ENCODE measurements at regions not wholly inside any gene's neighbourhood (a gene's known extent, or its start where the extent isn't known, plus 50 kb on each side); places are given as distances from the start of the nearest gene placed in this dataset.

GRCh38 chr7:53771701-53772100, 736.3 kb downstream of the POM121L12 start:
- TF ChIP-seq Cebpa-rat (IDR thresholded peaks at IDR 0.05) = no peak
- Histone ChIP-seq H3K9me3 (no peaks in the 10 kb centered on the region), H3K4me2 (no peak overlapping the region), H3K36me3 (no peaks in the 10 kb centered on the region), H3K27ac (no peak overlapping the region), H3K27me3 (no peaks in the 10 kb centered on the region), H3K4me3 (no peak overlapping the region), H4K20me1 (no peaks in the 10 kb centered on the region), H3K9ac (no peak overlapping the region), H3K4me1 (no peaks in the 10 kb centered on the region)

DNA sequence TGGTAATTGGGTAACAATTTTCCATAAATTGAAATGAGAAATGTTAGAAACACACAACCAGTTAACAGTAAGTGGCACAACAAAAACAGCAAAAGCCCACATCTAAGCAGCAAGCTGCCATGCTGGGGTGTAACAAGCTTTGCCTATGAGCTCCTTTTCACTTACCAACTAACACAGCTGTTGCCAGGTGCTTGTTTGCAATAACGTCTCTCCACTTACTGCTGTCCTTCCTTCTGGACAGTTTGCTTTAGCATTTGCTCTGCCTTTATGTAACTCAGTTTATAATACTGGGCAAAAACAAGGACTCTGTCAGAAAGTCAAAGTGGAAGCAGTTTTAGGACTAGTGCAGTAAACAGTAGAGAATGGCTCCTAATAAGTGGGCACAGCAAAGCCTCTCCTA, 740.9 kb downstream of the POM121L12 start:
- no peak overlapping the region for H3K27ac ChIP-seq
- no peaks in the 10 kb centered on the region for H3K9me3 ChIP-seq
- no peaks in the 10 kb centered on the region for H3K36me3 ChIP-seq
- no peak overlapping the region for H3K4me3 ChIP-seq
- no peak for TF ChIP-seq Cebpa-rat (IDR thresholded peaks at IDR 0.05)
- no peak overlapping the region for H3K9ac ChIP-seq
- no peaks in the 10 kb centered on the region for H4K20me1 ChIP-seq
- H3K4me1 ChIP-seq = no peaks in the 10 kb centered on the region
- H3K27me3 ChIP-seq = no peaks in the 10 kb centered on the region
- H3K4me2 ChIP-seq = no peak overlapping the region

GRCh38 chr7:53789741-53790140, 752.4 kb upstream of the VSTM2A start:
- H3K9me3 ChIP-seq = peaks cover 13% of the 10 kb centered on the region
- no peaks in the 10 kb centered on the region for H4K20me1 ChIP-seq
- no peak overlapping the region for H3K4me3 ChIP-seq
- H3K27me3 ChIP-seq = no peaks in the 10 kb centered on the region
- H3K27ac ChIP-seq = no peak overlapping the region
- H3K9ac ChIP-seq = no peak overlapping the region
- H3K4me2 ChIP-seq = no peak overlapping the region
- no peaks in the 10 kb centered on the region for H3K36me3 ChIP-seq
- no peaks in the 10 kb centered on the region for H3K4me1 ChIP-seq
- no peak for TF ChIP-seq Cebpa-rat (IDR thresholded peaks at IDR 0.05)

GRCh38 chr7:53794816-53795215, 747.4 kb upstream of the VSTM2A start:
- Histone ChIP-seq H3K36me3 (no peaks in the 10 kb centered on the region), H4K20me1 (no peaks in the 10 kb centered on the region), H3K27ac (no peak overlapping the region), H3K4me1 (no peaks in the 10 kb centered on the region), H3K27me3 (no peaks in the 10 kb centered on the region), H3K9ac (no peak overlapping the region), H3K9me3 (peaks cover 16% of the 10 kb centered on the region), H3K4me3 (no peak overlapping the region), H3K4me2 (no peak overlapping the region)
- no peak for TF ChIP-seq Cebpa-rat (IDR thresholded peaks at IDR 0.05)

DNA sequence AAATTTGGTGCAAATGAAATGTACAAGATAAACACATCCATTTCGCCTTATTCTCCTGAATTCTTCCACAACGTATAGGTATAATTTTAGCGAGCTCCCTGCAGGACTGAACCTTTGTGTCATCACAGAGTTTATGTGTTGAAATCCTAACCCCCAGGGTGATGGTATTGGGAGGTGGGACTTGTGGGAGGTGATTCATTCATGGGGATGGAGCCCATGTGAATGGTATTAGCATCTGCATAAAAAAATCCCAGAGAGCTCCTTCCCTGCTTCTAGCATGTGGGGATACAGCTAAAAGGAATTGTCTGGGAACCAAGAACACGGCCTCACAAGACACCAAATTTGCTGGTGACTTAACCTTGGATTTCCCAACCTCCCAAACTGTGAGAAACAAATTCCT, 741.4 kb upstream of the VSTM2A start:
- Histone ChIP-seq H3K4me3 (no peak overlapping the region), H3K9me3 (no peaks in the 10 kb centered on the region), H4K20me1 (no peaks in the 10 kb centered on the region), H3K27me3 (no peaks in the 10 kb centered on the region), H3K27ac (no peak overlapping the region), H3K36me3 (no peaks in the 10 kb centered on the region), H3K4me1 (no peaks in the 10 kb centered on the region), H3K4me2 (no peak overlapping the region), H3K9ac (no peak overlapping the region)
- no peak for TF ChIP-seq Cebpa-rat (IDR thresholded peaks at IDR 0.05)

DNA sequence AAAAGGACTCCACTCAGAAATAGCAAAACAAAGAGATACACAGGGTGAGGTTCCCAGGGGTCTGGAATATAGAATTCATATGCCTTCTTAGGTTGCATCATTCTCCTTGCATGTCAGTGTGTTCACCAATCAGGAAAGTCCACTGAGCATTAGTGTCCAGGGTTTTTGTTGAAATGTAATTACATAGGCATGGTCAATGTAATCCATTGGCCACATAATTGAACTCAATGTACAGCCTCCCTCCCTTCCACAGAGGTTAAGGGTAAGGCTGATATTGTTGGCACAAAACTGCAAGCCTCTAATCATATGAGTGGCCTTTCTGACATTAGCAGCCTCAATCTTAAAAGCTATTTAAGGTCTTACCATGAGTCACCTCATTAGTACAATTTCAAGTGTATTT, 736.1 kb upstream of the VSTM2A start:
- H4K20me1 ChIP-seq = no peaks in the 10 kb centered on the region
- H3K4me2 ChIP-seq = no peak overlapping the region
- no peak for TF ChIP-seq Cebpa-rat (IDR thresholded peaks at IDR 0.05)
- no peak overlapping the region for H3K9ac ChIP-seq
- H3K27ac ChIP-seq = no peak overlapping the region
- no peaks in the 10 kb centered on the region for H3K9me3 ChIP-seq
- no peaks in the 10 kb centered on the region for H3K4me1 ChIP-seq
- no peaks in the 10 kb centered on the region for H3K36me3 ChIP-seq
- H3K27me3 ChIP-seq = no peaks in the 10 kb centered on the region
- no peak overlapping the region for H3K4me3 ChIP-seq

GRCh38 chr7:53811555-53812079, 730.6 kb upstream of the VSTM2A start:
- Histone ChIP-seq H3K36me3 (no peaks in the 10 kb centered on the region), H3K9ac (no peak overlapping the region), H3K4me1 (no peaks in the 10 kb centered on the region), H3K4me3 (no peak overlapping the region), H3K4me2 (no peak overlapping the region), H3K27ac (no peak overlapping the region), H3K9me3 (no peaks in the 10 kb centered on the region), H3K27me3 (no peaks in the 10 kb centered on the region), H4K20me1 (no peaks in the 10 kb centered on the region)
- no peak for TF ChIP-seq Cebpa-rat (IDR thresholded peaks at IDR 0.05)

DNA sequence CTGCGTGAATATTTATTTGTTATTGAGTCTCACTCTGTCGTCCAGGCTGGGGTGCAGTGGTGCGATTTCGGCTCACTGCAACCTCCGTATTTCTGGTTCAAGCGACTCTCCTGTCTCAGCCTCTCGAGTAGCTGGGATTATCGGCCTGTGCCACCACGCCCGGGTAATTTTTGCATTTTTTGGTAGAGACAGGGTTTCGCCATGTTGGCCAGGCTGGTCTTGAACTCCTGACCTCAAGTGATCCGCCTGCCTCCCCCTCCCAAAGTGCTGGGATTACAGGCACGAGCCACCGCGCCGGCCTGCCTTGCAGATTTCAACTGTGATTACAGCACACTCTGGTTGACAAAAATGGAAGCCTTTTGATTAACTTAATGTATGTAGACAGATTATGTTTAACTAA, 730.0 kb upstream of the VSTM2A start:
- no peak overlapping the region for H3K9ac ChIP-seq
- H3K36me3 ChIP-seq = no peaks in the 10 kb centered on the region
- no peak overlapping the region for H3K4me2 ChIP-seq
- H3K27me3 ChIP-seq = no peaks in the 10 kb centered on the region
- TF ChIP-seq Cebpa-rat (IDR thresholded peaks at IDR 0.05) = no peak
- H3K4me3 ChIP-seq = no peak overlapping the region
- no peaks in the 10 kb centered on the region for H3K9me3 ChIP-seq
- H4K20me1 ChIP-seq = no peaks in the 10 kb centered on the region
- no peak overlapping the region for H3K27ac ChIP-seq
- no peaks in the 10 kb centered on the region for H3K4me1 ChIP-seq

GRCh38 chr7:53835301-53835700, 706.9 kb upstream of the VSTM2A start:
- Histone ChIP-seq H3K4me1 (no peaks in the 10 kb centered on the region), H3K4me2 (no peak overlapping the region), H3K27me3 (no peaks in the 10 kb centered on the region), H4K20me1 (no peaks in the 10 kb centered on the region), H3K27ac (no peak overlapping the region), H3K36me3 (no peaks in the 10 kb centered on the region), H3K4me3 (no peak overlapping the region), H3K9ac (no peak overlapping the region), H3K9me3 (no peaks in the 10 kb centered on the region)
- TF ChIP-seq Cebpa-rat (IDR thresholded peaks at IDR 0.05) = no peak

GRCh38 chr7:53877688-53878087, 664.5 kb upstream of the VSTM2A start:
- Histone ChIP-seq H4K20me1 (no peaks in the 10 kb centered on the region), H3K4me1 (no peaks in the 10 kb centered on the region), H3K36me3 (no peaks in the 10 kb centered on the region), H3K9ac (no peak overlapping the region), H3K27ac (no peak overlapping the region), H3K4me3 (no peak overlapping the region), H3K4me2 (no peak overlapping the region), H3K9me3 (no peaks in the 10 kb centered on the region), H3K27me3 (no peaks in the 10 kb centered on the region)
- no peak for TF ChIP-seq Cebpa-rat (IDR thresholded peaks at IDR 0.05)

DNA sequence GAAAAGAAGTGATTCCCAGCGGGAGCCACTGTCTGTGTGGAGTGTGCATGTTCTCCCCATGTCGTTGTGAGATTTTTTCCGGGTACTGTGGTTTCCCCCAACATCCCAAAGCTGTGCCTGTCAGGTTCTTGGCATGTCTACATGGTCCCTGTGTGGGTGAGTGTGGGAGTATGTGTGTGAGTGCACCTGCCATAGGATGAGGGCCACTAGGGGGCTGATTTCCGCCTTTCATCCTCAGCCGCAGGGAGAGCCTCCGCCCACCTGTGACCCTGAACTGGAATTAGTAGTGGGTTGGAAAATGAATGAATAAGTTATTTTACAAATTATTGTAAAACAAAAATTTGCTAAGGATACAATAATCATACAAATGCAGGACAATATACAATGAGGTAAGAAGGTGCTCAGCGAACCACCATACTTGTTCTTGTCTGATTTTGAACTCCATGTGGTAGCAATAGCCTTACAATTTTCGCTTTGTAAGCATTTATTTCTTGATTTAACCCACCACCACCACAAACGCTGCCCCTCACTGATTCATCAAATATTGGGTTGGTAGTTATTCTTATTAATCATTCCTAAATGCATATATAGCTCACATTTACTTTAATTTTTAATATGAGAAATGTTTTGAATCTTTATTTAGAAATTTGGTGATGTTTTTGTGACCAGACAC, 641.2 kb upstream of the VSTM2A start:
- Histone ChIP-seq H3K9ac (no peak overlapping the region), H3K36me3 (no peaks in the 10 kb centered on the region)
- TF ChIP-seq Cebpa-rat (IDR thresholded peaks at IDR 0.05) = no peak

More for the DNA sequence above, 641.2 kb upstream of the VSTM2A start:
- H4K20me1 ChIP-seq = no peaks in the 10 kb centered on the region
- no peak overlapping the region for H3K4me3 ChIP-seq
- no peaks in the 10 kb centered on the region for H3K4me1 ChIP-seq
- no peak overlapping the region for H3K27ac ChIP-seq
- H3K27me3 ChIP-seq = no peaks in the 10 kb centered on the region
- H3K9me3 ChIP-seq = no peaks in the 10 kb centered on the region
- no peak overlapping the region for H3K4me2 ChIP-seq
